Middle frontal gyrus (tissue), 1 donor: ENCODE measurements at regions not wholly inside any gene's neighbourhood (a gene's known extent, or its start where the extent isn't known, plus 50 kb on each side); places are given as distances from the start of the nearest gene placed in this dataset.
"Not testable (repeated sequence)": the region's sequence is repeated elsewhere in the genome, so short reads cannot be mapped to it uniquely, and the experiment has no call there.

Source experiments
- DNase-seq: peaks from one replicate; pipeline ENCODE4 v3.0.0-alpha.2; 2015; ENCODE audit warnings: low spot score; ENCODE audit errors: extremely low spot score

DNA sequence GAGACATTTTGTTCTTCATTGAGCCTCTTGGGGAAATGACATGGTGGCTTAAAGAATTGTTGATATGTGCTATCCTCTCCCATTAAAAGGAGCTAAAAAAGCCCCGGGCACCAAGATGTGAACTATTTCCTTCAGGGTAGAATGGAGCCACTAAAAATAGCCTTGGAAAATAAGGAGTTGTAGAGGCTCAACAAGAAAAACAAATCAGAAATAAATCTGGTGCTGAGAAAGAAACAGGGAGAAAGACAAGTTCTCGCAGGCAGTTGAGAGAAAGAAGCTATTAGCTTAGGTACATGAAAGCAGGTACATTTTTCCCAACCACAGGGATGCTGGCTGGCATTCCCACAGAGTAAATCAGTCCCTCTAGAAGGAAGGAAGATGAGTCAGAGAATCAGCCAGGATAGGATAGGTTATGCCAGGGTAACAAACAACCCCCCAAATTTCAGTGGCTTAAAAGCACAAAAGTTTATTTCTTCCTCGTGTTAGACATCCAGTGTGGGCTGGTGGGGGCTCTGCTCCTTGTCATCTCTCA, 134.6 kb upstream of the ADRA1B start:
- no peak for DNase-seq

DNA sequence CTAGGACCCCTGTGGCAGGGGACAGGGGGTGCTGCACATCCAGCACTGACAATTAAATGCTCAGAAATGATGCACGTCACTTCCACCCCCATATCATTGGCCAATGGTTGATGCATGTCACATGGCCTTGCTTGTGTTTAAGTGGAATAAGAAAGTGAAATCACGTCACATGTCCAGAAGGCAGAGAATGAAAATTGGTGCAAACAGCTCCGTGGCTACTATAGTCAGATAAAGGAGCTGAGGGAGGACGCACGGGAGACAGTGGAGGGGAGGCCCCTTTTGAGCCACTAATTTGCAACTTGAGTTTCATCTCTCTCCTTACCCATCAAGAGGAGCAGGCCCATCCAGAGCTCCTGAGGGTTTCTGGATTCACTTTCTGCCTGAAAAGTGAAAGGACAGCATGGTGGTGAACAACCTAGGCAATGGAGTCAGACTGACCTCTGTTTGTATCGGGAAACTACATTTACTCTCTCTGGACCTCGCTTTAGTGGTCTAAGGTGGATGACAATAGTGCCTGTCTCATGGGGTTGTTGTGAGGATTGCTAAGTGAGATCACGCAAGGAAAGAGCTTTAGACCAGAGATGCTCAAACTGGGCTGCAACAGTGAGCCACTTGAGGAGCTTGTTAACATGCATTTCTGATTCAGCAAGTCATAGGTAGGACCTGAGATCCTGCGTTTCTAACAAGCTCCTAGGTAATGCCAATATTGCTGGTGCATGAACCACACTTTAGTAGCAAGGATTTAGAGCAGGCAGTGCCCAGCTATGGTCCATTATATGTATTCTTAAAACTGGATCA, 133.9 kb upstream of the ADRA1B start:
- DNase-seq: no peak

DNA sequence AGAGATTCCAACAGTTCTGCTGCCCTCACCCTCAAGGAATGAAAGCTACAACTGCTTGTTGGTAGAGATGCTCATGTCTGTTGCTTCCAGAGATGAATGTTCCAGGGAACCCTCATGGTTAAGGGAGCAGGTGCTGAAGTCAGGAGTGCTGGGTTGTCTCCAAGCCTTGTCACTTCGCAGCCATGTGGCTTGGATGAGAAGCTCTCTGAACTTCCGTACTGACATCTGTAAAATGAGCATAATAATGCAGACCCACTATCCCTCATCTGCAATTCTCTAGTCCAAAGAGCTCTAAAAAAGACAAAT, 133.3 kb upstream of the ADRA1B start:
- no peak for DNase-seq

DNA sequence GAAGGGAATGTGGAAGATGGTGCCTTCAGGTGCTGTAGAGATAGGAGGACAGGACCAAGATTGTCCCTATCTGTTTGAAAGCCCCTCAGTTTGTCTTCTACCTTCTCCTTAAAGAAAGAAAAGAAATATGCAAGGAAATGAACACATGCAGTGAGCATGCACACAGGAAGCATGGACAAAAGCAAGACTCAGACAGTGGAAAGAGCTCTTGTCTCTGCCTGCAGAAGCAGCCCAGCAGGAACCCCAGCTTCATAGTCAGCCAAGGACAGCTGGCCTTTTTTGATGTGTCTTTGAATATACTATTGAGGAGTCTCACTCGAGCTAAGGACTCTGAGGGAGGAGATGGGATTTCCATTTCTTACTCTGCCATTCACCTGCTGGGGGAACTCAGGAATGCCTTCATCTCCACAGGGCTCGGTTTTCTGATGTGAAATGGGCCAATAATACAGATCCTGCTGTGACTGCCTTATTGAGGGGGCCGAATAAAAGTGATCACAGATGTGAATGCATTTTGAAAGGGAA, 132.5 kb upstream of the ADRA1B start:
- DNase-seq: no peak

DNA sequence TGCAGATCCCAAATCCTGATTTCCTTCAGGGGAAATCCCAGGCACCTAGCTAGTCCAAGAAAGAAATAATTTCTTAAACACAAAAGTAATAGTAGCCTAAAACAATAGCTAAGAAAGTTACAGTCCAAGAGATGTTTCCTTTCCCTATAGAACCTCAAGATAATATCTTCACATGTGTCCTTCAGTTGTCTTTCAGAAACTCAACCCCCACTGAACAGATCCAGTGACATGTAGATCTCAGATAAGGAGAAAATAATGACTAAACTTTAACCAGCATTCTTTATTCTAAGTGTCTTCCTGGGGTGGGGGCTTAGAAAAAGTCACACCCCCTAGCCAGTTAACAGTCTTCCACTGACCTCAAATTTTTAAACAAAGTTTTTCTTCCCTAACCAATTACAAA, 131.3 kb upstream of the ADRA1B start:
- DNase-seq: no peak

DNA sequence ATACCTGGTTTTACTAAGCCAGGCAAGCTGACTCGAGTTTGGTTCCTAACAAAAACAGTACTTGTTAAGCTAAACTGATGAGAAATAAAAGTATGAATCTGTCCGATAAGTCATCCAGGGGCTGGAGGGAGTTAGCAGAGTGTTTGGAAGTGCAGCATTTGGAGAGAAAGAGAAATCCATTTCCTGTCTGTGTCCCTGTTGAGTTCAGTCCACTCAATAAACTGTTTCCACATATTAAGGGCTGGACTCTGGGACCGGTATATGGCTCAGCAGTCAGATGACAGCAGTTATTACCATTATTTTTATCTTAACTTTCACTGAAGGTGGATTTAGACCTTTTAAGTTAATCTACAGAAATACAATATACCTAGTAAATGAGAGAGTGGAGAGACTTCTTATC, 130.6 kb upstream of the ADRA1B start:
- DNase-seq: no peak

DNA sequence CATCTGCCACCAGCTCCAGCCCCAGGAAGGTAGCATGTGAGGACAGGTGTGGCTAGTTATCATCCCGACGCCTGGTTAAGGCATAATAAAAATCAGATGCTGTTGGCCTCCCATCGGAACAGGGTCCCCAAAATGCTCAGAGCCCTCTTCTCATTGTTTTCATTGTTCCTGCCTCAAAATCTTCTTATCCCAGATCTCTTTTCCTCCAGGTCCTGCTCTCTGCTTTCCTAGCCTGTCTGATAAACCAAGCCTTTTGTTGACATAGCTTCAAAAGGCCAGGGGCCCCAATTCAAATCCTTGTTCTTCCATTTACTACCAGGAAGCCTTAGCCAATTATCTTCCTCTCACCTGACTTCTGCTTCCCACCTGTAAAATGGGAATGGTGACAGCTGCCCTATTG, 130.1 kb upstream of the ADRA1B start:
- no peak for DNase-seq

DNA sequence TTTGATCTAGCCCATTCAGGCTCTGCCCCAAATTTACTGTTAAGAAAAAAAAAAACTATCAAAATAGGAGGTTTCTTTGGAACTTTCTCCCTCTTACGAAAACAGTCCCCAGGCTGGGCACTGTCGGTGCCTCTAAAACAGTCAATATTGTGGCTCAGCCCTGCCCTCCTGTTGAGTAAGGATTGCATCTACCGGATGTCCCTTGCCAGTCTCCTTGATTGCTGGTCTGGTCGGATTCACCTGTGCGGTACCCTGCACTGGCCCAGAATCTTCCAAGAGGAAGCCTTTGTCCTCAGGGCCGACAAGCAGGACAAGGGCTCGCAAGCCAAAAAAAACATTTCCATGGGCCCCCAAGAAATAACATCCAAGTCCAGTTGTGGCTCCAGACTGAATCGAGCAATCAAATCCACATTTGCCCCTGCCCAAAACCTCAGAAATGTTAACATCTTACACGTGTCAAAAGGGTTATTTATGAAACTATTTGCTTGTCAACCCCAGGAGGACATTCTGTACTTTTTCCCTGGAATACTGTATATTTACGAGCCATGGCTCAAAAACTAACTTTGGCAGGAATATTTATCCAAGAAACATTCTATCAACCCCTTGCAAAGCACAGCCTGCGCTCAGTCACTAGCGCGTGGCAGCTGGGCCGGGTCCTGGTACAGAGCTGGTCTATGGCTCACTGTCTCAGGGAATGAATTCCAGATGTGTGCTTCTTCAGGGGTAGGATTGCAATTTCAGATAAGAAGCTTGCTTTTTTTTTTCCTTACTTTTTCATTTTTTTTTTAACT, 129.2 kb upstream of the ADRA1B start:
- no peak for DNase-seq

DNA sequence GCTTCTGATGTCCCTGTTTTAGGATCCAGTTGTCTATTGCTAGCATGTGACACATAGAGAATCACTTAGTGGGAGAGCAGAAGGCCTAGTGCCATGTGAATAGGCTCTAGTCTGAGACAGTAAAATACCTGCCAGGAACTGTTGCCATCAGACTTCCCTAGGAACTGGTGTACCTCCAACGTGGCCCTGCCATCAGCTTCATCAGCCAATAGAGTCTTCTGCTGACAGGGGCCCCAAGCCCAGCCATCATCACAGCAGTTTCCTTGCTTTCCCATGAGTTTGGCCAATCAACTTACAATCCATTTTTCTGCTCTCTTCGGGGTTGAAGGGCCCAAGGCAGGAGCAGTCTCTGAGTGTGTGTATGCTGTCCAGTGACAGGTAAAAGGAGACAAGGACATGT, 128.4 kb upstream of the ADRA1B start:
- DNase-seq: no peak

DNA sequence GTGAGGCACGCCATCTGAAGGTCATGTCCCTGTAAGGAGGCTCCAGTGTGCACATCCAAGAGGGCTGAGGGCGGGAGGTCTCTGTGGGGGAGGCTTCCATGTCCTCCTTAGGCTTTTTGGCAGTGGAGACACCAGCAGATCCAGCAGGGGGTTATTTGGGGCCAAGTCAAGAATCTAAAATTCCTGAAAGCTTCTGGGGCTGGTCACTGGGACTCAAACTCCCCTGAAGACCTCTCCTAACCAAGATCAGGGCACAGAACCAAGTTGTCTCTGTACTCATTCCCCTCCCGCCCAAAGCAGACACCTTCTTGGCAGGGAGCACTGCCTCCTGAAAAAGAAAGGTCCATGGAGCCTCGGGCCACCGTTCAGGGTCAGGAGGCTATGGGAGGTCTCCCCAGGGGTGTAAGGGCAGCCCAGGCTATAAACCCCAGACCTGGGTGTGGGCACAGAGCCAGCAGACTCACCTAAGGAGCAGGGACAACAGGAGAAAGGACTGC, 127.4 kb upstream of the ADRA1B start:
- no peak for DNase-seq

DNA sequence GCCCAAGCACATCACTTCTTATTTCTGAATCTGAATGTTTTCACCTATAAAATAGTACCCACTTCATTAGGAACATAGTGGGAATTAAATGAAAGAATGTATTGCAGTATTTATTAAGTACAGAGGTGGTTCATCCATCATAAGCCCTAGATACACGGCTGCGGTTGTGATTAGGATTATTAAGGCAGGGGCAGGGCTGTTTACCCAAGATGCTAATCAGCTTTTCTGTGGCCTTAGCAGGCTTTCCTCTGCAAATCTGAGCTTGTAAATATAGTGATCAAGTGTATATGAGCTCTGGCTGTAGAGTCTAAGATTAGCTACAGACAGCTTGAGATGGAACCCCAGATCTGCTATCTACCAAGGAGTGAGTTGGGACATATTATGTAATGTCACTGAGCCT, 124.1 kb upstream of the ADRA1B start:
- no peak for DNase-seq

DNA sequence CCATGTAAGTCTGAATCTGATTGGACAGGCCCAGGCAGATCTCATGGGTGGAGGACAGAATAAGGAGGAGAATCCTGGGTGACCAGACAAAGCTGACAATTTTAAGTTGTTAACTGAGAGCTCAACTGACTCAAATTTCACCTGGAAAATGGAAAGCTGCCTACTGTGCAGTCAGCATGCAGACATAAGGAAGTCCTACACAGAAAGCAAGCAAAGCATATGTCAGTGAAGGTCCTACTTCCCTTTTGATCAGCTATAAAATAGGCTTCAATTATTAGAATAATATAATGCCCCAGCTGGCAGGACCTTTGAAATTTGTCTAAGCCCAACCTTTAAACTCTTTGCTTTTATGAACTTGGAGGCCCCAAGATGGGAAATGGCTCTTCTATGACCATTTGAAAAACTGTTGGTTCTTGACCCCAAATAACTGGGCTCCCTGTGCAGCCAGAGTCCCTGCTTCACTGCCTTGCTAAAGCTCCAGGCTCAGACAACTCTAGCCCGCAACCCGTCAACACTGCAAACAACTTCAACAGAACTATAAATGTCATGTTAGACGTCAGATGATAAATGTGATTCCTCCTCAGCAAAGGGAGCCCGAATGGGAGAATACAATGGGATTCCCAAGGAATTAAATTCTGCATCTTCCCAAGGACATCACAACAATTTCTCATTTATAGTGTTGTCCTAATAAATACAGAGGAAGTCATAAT, 118.9 kb upstream of the ADRA1B start:
- DNase-seq: no peak

DNA sequence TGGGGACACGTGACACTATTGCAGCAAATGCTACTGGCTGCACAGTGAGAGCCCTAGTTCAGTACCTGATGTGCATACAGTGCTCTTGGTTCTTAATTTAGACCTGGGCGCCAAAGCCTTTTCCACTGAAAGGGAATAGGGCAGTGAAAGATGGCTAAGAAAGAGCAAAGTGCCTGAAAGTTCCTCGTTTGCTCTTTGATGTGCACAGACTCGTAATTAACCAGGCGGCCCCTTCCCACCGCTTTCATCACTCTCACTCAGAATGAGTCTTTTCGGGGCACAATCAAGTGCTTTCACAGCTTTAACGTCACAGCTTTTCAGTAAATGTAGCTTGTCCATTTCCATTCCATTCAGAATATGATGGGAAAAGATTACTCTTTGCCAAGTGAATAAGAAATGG, 116.6 kb upstream of the ADRA1B start:
- no peak for DNase-seq

DNA sequence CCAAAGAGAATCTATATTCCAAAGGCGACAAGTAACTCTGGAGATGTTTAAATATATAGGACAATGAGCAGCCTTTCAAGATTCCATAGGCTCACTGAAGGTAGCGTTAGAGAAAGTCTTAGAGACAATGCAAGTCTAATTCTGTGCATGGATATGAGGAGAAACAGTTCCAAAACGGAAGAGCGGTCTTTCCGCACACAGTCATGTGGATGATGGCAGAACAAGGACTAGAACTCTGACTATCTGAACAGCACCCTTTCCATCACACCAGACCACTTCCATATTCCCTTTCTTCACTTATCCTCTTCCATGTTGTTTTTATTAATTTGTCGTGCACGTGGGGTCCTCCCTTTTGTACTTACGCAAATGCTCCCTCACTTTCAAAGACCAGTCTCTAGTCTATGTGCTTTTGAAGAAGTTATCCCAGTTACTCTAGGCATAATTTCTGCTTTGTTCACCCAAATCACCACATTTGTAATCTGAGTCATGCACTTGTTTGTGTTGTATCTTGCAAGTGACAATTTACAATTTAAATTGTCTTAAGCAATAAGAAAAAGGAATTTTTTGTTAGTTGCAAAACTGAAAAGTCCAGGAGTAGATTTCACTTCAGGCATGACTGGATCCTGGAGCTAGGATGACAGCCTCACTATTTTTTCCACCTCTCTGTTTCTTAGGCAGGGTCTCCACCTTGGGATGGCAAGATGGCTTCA, 116.0 kb upstream of the ADRA1B start:
- DNase-seq: no peak

DNA sequence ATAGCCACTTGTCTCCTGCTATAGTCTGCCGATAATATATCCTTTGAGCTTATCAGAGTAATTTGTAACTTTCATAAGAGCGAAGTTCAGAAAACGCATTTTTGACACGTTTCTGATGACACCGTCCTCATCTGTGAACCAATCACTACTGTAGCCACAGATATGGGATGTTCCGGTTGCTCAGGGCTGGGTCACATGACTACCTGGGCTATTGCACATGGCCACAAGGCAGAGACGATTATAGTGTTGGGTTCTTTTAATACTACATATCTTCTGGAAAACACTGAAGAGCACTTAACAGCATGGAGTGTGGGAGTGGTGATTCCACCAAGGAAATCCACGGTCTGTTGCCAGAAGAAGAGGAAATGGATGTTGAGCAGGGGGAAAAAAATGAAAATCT, 115.0 kb upstream of the ADRA1B start:
- DNase-seq: no peak

DNA sequence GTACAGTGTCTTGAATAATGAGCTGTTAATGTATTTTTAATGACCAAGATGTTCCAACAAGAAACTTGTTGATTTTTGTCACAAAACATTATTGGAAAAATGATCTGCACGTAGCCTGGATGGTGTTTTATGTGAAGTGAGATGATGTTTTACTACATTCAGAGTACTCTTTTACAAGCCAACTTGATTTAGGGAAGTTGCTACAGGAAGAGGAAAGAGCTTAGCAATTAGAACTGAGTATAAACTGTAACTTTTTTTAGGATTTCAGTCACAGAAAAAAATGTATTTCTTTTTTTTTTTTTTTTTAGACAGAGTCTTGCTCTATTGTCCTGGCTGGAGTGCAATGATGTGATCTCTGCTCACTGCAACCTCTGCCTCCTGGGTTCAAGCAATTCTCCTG, 113.6 kb upstream of the ADRA1B start:
- DNase-seq: no peak

DNA sequence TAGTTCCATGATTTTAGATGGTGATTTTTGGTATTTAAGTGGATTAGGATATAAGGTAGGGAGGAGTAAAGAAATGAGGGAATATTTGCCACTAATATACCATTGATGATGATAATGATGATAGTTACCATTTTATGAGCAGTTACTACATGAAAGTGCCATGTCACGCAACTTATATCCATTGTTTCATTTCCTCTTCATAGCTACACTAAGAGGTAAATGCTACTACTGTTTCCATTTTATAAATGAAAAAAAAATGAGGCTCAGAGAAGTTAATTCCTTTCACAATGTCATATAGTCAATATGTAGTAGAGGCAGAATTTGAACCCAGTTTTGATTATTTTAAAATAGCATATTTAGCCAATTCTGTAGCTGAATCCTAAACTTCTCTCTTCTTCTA, 112.2 kb upstream of the ADRA1B start:
- DNase-seq: no peak

DNA sequence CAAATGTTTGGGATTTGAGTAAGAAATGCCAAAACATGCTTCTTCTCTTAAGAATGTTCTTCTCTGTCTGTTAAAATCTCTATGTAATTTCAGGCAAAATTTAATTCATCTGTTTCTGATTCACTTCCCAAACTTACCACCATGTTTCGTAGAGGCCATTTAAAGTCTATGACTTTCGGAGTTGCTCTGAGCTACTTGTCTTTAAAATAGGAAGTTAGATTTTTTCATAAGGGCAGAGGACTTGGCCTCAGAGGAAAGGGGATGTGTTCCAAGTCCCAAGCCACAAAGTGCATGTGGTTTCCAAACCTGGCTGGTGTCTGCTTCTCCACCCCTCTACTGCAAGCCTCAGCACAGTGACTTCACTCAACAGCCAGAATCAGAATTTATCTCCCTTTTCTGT, 111.3 kb upstream of the ADRA1B start:
- DNase-seq: no peak

DNA sequence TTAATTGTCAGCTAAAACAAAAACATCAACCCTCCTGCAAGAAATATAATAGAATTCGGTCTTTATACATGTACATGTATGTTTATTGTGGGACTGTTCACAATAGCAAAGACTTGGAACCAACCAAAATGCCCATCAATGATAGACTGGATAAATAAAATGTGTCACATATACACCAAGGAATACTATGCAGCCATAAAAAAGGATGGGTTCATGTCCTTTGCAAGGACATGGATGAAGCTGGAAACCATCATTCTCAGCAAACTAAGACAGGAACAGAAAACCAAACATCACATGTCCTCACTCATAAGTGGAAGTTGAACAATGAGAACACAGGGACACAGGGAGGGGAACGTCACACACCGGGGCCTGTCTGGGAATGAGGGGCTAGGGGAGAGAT, 109.1 kb upstream of the ADRA1B start:
- DNase-seq: not testable (repeated sequence)

DNA sequence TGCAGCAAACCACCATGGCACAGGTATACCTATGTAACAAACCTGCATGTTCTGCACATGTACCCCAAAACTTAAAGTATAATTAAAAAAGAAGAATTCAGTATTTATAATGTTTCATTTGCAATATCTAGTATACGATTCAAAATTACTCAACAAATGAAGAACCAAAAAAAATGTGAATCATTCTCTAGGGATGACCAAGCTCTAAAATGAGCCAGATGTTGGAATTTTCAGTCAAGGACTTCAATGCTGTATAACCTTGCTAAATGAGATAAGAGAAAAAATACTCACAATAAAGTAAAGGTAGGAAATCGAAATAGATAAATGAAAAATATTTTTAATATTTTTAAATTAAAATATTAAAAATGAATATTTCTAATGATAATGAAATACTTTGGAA, 108.7 kb upstream of the ADRA1B start:
- DNase-seq: no peak

DNA sequence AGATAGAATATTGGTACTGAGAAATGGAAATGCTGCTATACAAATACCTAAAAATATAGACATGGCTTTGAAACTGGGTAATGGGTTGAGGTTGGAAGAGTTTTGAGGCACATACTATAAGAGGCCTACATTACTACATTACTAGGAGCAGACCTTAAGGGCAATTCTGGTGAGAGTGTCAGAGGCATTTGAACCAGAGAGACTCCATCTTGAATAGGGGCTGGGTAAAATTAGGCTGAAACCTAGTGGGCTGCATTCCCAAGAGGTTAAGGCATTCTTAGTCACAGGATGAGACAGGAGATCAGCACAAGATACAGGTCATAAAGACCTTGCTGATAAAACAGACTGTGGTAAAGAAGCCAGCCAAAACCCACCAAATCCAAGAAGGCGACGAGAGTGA, 104.6 kb upstream of the ADRA1B start:
- DNase-seq: no peak
